Testis (tissue), 2 donors: ENCODE measurements at regions not wholly inside any gene's neighbourhood (a gene's known extent, or its start where the extent isn't known, plus 50 kb on each side); places are given as distances from the start of the nearest gene placed in this dataset.

ENCODE experiments used
- CTCF ChIP-seq, 3 experiments: fragments of 450-650 bp in 2 of 3; fragments of 200-600 bp in 1 of 3; sonication (generic) in 1 of 3; IDR thresholded peaks; one replicate each; pipeline ENCODE4 v1.5.1; 2016 to 2019; ENCODE audit warnings: antibody characterized with exemption in 3 of 3, mild to moderate bottlenecking in 2 of 3, moderate library complexity in 1 of 3
- POLR2A ChIP-seq: fragments of 450-650 bp; IDR thresholded peaks from one replicate; pipeline ENCODE4 v1.6.1; 2017; ENCODE audit warnings: antibody characterized with exemption, mild to moderate bottlenecking, moderate library complexity

DNA sequence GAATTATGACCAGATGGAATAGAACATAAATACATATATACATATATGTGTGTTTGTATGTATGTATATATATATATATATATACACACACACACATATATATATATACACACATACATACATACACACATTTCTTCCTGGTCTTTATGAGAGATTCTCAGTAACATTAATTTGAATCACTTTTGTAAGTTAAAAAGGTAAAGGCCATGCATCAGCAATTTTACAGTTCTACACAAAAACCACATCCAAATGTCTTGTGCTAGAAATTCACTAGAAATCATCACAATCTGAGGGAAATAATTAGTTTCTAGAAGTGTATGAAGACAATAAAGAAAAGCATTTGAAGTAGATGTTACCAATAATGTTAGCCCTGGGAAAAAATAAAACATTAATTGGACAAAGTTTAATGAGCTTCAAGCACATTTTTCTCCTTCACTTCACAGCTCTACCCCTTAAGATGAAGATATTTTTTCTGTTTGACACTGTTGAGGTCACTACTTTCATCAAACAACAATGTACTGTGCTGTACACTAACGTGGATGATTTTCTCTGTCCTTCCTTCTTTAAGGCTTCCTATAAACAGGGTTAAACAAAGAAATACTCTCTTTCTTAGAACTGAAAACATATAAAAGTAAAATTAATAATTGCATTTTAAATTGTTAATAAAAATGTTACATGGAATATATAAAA, 189.2 kb upstream of the NR4A3 start:
- TF ChIP-seq CTCF (IDR thresholded peaks at IDR 0.05) (no peak), POLR2A (no peak)
